ENCODE measurements at regions not wholly inside any gene's neighbourhood (a gene's known extent, or its start where the extent isn't known, plus 50 kb on each side); places are given as distances from the start of the nearest gene placed in this dataset.
"Not testable (repeated sequence)": the region's sequence is repeated elsewhere in the genome, so short reads cannot be mapped to it uniquely, and the experiment has no call there.

GRCh38 chr1:220475608-220476007 lies 52.3 kb upstream of the MARK1 start:
- DNase-seq = not testable (repeated sequence)

DNA sequence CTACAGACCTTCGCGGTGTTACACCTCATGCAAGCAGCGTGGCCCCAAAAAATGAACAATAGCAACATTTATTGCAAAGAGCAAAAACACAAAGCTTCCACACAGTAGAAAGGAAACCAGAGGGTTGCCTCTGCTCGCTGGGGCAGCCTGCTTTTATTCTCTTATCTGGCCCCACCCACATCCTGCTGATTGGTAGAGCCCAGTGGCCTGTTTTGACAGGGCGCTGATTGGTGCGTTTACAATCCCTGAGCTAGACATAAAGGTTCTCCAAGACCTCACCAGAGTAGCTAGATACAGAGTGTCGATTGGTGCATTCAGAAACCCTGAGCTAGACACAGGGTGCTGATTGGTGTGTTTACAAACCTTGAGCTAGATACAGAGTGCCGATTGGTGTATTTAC lies 52.8 kb upstream of the MARK1 start:
- DNase-seq = not testable (repeated sequence)

DNA sequence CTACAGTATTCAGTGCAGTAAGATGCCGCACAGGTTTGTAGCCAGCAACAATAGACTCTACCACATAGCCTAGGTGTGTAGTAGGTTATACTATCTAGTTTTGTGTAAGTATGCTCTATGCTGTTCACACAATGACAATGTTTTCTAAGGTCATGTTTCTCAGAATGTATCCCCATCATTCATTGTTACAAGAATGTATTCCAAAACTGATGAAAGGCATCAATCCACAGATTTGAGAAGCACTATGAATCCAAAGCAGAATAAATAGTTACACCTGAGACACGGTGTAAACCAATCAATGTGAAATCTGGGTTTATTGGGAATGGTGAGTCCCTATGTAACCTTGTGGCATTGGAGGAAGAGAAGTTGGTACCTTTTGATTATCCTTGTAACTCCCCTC lies 54.5 kb upstream of the MARK1 start:
- no peak for DNase-seq

DNA sequence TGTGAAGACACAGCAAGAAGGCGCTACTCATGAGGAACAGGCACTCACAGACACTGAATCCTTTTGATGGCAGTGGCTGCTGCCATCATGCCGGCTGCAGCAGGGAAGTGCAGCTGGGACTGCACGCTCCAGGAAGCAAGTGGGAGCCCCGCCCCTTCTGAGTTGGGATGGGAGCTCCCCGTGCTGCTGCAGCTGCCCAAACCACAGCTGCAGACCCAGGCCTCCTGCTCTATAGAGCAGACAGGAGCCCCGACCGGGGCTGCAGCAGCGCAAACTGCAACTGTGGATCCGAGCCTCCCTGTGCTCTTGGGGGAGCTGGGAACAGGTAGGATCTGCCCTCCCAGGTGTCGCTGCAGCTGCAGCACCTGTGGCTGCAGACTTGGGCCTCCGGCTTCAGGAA lies 65.2 kb upstream of the MARK1 start:
- no peak for DNase-seq

- DNase-seq = no peak
These were observed 69.0 kb upstream of the MARK1 start for GRCh38 chr1:220458936-220459335.

- no peak for DNase-seq
These were observed 69.9 kb upstream of the MARK1 start for GRCh38 chr1:220457957-220458609.

DNA sequence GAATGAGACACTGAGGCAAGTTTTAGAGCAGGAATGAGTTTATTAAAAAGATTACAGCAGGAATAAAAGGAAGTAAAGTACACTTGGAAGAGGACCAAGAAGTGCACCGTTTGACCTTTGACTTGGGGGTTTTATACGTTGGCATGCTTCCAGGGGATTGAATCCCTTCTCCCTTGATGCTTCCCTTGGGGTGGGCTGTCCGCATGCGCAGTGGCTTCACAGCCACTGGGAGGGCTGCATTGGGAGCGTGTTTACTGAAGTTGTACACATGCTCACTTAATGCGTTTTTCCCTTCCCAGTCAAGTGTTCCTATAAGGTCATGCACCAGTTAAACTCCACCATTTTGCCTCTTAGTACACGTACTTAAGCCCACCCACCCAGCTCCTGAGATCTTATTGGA lies 72.4 kb upstream of the MARK1 start:
- no peak for DNase-seq

- DNase-seq = no peak
These were observed 73.7 kb upstream of the MARK1 start for GRCh38 chr1:220454155-220454777.

DNA sequence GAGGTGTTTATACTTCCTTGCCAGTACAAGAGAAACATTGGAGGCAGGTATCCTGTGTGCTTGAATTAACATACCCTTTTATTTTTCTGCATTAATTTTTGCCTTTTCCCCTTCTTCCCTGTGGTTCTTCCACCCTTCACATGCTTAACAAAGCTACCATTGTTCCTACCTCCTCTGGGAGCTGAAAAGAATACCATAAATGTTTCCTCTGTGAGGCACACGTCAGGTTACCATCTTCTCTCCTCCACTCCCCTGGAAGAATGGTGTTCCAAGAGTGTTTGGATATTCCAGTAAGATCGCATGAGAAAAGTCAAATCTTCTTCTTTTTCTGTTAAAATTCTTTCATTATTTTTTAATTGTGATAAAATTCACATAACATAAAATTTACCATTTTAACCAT lies 74.6 kb upstream of the MARK1 start:
- DNase-seq = no peak

DNA sequence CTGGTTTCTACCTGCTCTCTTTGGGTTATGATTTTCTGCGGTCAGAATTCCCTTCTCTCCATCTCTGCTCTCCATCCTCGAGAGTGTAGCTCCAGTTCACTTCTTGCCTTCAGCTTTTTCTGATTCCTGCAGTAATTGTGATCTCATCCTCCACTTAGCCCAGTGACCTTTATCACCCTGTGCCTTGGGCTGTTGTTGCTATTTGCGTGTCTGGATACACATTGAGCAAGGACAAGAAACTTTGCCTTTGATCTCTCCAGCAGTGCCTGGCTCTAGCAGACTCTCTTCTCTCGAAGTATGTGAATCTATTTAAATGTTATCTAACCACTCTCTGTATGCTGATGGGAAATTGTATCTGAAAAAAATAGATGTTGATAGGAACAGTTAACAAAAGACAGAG lies 76.4 kb upstream of the MARK1 start:
- DNase-seq = no peak

- DNase-seq = no peak
These were observed 77.0 kb upstream of the MARK1 start for GRCh38 chr1:220450927-220451326.

GRCh38 chr1:220448217-220448616 lies 79.7 kb upstream of the MARK1 start:
- DNase-seq = no peak

DNA sequence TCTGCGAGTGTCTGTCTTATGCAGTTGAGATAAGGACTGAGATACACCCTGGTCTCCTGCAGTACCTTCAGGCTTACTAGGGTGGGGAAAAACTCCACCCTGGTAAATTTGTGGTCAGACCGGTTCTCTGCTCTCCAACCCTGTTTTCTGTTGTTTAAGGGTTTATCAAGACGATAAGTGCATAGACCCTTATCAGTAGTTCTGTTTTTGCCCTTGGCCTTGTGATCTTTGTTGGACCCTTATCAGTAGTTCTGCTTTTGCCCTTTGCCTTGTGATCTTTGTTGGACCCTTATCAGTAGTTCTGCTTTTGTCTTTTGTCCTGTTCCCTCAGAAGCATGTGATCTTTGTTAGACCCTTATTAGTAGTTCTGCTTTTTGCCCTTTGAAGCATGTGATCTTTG lies 83.3 kb upstream of the MARK1 start:
- not testable (repeated sequence) for DNase-seq

- no peak for DNase-seq
These were observed 86.7 kb upstream of the MARK1 start for GRCh38 chr1:220441211-220441610.

DNA sequence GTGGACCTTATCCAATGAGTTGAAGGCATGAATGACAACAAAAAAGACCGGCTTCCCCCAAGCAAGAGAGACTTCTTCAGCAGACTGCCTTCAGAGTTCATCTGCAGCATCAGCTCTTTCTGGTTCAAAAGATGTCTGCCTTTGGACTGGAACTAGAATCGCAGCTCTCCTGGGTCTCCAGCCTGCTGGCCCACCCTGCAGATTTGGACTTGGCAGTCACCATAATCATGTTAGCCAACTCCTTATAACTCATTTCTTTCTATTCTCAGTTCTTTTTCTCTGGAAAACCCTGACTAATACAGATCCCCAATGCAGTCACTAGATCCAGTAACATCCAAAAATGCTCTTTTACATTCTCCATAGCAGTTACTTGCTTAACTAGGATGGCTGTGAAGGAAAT lies 89.2 kb upstream of the MARK1 start:
- DNase-seq = no peak

GRCh38 chr1:220432408-220432807 lies 95.5 kb upstream of the MARK1 start:
- DNase-seq = no peak

- DNase-seq = no peak
These were observed 96.2 kb upstream of the MARK1 start for GRCh38 chr1:220431554-220432239.

- DNase-seq = no peak
These were observed 97.3 kb upstream of the MARK1 start for GRCh38 chr1:220430586-220430985.

- DNase-seq = no peak
These were observed 97.9 kb upstream of the MARK1 start for GRCh38 chr1:220430059-220430458.

- peak; percentile 61 for DNase-seq
These were observed 100.9 kb upstream of the MARK1 start for GRCh38 chr1:220426989-220427388.

GRCh38 chr1:220425852-220426251 lies 102.1 kb upstream of the MARK1 start:
- DNase-seq = no peak

DNA sequence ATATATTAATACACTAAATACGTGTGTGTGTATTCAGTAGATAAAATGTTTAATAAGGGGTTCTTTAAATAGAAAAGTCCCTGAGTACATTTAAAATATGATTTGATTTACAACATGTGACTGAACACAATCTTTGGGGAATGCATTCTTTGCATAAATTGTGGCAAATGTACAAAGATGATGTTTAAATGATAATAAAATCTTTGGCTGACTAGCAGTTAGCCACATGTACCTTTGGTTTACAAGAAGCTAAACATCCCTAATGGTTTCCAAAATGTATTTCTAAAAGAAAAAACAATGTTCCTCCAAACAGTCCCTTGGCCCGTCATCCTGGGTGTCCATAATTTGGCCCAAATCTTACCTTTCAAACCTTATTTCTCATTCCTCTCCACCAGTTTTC lies 106.4 kb upstream of the MARK1 start:
- DNase-seq = no peak

DNA sequence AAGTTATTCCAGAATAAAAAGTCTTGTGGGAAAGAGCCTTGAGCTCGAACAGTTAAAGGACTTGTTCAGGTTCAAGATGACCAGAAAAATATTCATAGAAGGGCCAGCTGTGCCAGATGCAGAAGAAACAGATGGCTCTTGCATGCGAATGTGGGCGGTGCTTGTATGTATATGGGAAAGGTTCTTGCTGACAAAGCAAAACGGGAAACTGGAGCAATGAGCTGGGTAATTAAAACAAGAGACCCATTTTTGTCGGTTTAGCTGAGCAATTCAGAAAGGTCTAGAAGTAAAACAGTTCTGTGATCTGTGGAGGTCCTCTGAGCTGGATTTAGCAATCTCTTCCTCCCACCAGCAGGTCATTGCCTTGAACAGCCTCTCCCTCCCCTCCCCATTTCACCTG lies 107.2 kb upstream of the MARK1 start:
- DNase-seq = no peak

GRCh38 chr1:220412382-220412781 lies 115.6 kb upstream of the MARK1 start:
- DNase-seq = not testable (repeated sequence)

DNA sequence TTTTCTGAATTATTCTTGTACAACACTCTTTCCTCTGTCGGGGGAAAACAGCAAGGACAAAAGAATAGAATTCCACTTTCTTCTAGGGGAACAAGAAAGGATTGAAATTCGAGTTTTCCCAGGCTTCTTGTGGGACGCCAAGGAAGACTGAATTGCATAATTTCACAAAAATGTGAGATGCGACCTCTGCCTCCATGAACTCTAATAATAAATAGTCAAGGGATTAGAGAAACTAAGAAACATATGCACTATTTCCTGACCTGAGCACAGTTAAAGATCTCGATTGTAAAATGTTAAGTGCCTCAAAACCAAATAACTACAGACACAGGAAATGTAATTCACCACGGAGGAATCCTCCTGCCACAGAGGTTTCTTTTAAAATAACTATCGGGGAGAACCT lies 117.3 kb upstream of the MARK1 start:
- DNase-seq = no peak

Data from NCI-H446 treated with DMSO at 0.1 percent for 48 hours (cell line).